ENCODE measurements at regions not wholly inside any gene's neighbourhood (a gene's known extent, or its start where the extent isn't known, plus 50 kb on each side); places are given as distances from the start of the nearest gene placed in this dataset.

- TF ChIP-seq CTCF (conservative IDR thresholded peaks at IDR 0.05) = no peak
- no peak for TF ChIP-seq ZFX (IDR thresholded peaks at IDR 0.05)
Measured at GRCh38 chr5:99587983-99588382, 659.2 kb upstream of the CHD1 start.

All from C4-2B (cell line).